ENCODE measurements at regions not wholly inside any gene's neighbourhood (a gene's known extent, or its start where the extent isn't known, plus 50 kb on each side); places are given as distances from the start of the nearest gene placed in this dataset.

DNA sequence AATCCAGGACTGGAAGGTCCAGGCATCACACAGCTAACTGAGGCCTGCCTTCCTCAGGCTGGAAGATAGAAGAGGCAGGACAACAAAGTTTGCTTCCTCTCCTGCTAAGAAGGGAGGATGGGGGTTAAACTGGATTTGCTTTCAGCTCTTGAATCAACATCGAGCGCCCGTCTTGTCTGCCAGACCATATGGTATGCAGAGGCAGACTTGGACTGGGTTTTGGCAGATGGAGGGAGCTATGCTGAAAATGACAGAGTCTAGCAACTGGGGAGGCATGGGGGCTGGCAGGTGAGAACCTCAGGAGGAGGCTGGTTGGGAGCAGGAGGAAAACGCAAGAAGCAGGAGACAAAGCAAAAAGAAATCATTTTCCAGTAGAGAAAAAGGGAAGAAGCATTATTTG, 289.5 kb upstream of the IL12B start:
- TF ChIP-seq GATA2 (IDR thresholded peaks at IDR 0.05; ENCODE audit: low read depth, low read length) (no peak), GATA3 (IDR thresholded peaks at IDR 0.05; ENCODE audit: low read depth, low read length) (no peak)

Measured in SH-SY5Y (cell line).